ENCODE measurements at regions not wholly inside any gene's neighbourhood (a gene's known extent, or its start where the extent isn't known, plus 50 kb on each side); places are given as distances from the start of the nearest gene placed in this dataset.
"Not testable (repeated sequence)": the region's sequence is repeated elsewhere in the genome, so short reads cannot be mapped to it uniquely, and the experiment has no call there.

- peak overlapping the region; percentile 29 to 35 for H3K27ac Mint-ChIP-seq
- ChIA-PET POLR2A (interaction anchor here in 1 of 2 donors (0.7 kb wide), 1 partner anchor 20 kb away, joined by 3 read pairs; no protein-coding TSS in a partner anchor), CTCF (no interaction called here)
- no peak overlapping the region for H3K4me3 Mint-ChIP-seq
- Histone ChIP-seq H3K27me3 (replicated peaks in 1 of 2; ENCODE audit: control insufficient read depth in 2 of 2, extremely low read depth in 1 of 2, insufficient read depth in 2 of 2, low read length in 1 of 2) (no peaks in the 10 kb centered on the region), H3K4me3 (ENCODE audit: control insufficient read depth in 1 of 2, extremely low read depth in 1 of 2, low read length in 1 of 2) (no peak overlapping the region), H3K4me1 (ENCODE audit: control insufficient read depth in 1 of 2, extremely low read depth in 1 of 2, insufficient read depth in 2 of 2, low read length in 2 of 2) (peaks cover 0 to 10% of the 10 kb centered on the region in 2 experiments), H3K9me3 (no peaks in the 10 kb centered on the region), H3K36me3 (ENCODE audit: control insufficient read depth in 2 of 2, extremely low read depth in 1 of 2, insufficient read depth in 1 of 2, low read length in 1 of 2) (no peaks in the 10 kb centered on the region), H3K27ac (ENCODE audit: low read length) (no peak overlapping the region)
- ATAC-seq (replicated peaks in 1 of 4) (peak; percentile 76 to 94 (median 84)), DNase-seq (peak in 5 of 35 experiments; percentile 2 to 38 (median 8))
- no peaks in the 10 kb centered on the region for H3K36me3 Mint-ChIP-seq
- H3K4me1 Mint-ChIP-seq: peaks cover 11 to 30% (median 14%) of the 10 kb centered on the region in 3 donors
- H3K9me3 Mint-ChIP-seq: no peaks in the 10 kb centered on the region
- no peaks in the 10 kb centered on the region for H3K27me3 Mint-ChIP-seq
- 50% methylated on average over 1 of the region's 3 CpGs for WGBS (ENCODE audit: insufficient coverage)
Observed at GRCh38 chr1:87404296-87404695, 75.6 kb downstream of the LMO4 start.

- no peaks in the 10 kb centered on the region for H3K9me3 Mint-ChIP-seq
- Histone ChIP-seq H3K4me3 (ENCODE audit: control insufficient read depth in 1 of 2, extremely low read depth in 1 of 2, low read length in 1 of 2) (no peak overlapping the region), H3K36me3 (ENCODE audit: control insufficient read depth in 2 of 2, extremely low read depth in 1 of 2, insufficient read depth in 1 of 2, low read length in 1 of 2) (no peaks in the 10 kb centered on the region), H3K9me3 (no peaks in the 10 kb centered on the region), H3K27me3 (replicated peaks in 1 of 2; ENCODE audit: control insufficient read depth in 2 of 2, extremely low read depth in 1 of 2, insufficient read depth in 2 of 2, low read length in 1 of 2) (no peaks in the 10 kb centered on the region), H3K27ac (ENCODE audit: low read length) (no peak overlapping the region), H3K4me1 (ENCODE audit: control insufficient read depth in 1 of 2, extremely low read depth in 1 of 2, insufficient read depth in 2 of 2, low read length in 2 of 2) (peaks cover 0 to 10% of the 10 kb centered on the region in 2 experiments)
- H3K27me3 Mint-ChIP-seq: no peaks in the 10 kb centered on the region
- H3K4me3 Mint-ChIP-seq: no peak overlapping the region
- ChIA-PET CTCF (no interaction called here), POLR2A (no interaction called here)
- ATAC-seq (replicated peaks in 1 of 4) (no peak), DNase-seq (no peak)
- no peak overlapping the region for H3K27ac Mint-ChIP-seq
- 83% methylated on average over 1 of the region's 2 CpGs for WGBS (ENCODE audit: insufficient coverage)
- no peaks in the 10 kb centered on the region for H3K36me3 Mint-ChIP-seq
- peaks cover 11 to 21% (median 12%) of the 10 kb centered on the region in 3 donors for H3K4me1 Mint-ChIP-seq
Observed at GRCh38 chr1:87408665-87409248, 80.1 kb downstream of the LMO4 start.

GRCh38 chr1:87410776-87411480 lies 82.2 kb downstream of the LMO4 start:
- Mint-ChIP-seq H3K4me1 (peaks cover 0 to 3% (median 0%) of the 10 kb centered on the region in 3 donors), H3K27ac (no peak overlapping the region), H3K9me3 (peaks cover 0 to 4% (median 0%) of the 10 kb centered on the region in 3 donors), H3K27me3 (no peaks in the 10 kb centered on the region), H3K36me3 (no peaks in the 10 kb centered on the region), H3K4me3 (no peak overlapping the region)
- Histone ChIP-seq H3K27me3 (replicated peaks in 1 of 2; ENCODE audit: control insufficient read depth in 2 of 2, extremely low read depth in 1 of 2, insufficient read depth in 2 of 2, low read length in 1 of 2) (no peaks in the 10 kb centered on the region), H3K27ac (ENCODE audit: low read length) (no peak overlapping the region), H3K4me1 (ENCODE audit: control insufficient read depth in 1 of 2, extremely low read depth in 1 of 2, insufficient read depth in 2 of 2, low read length in 2 of 2) (no peaks in the 10 kb centered on the region), H3K9me3 (no peaks in the 10 kb centered on the region), H3K4me3 (ENCODE audit: control insufficient read depth in 1 of 2, extremely low read depth in 1 of 2, low read length in 1 of 2) (no peak overlapping the region), H3K36me3 (ENCODE audit: control insufficient read depth in 2 of 2, extremely low read depth in 1 of 2, insufficient read depth in 1 of 2, low read length in 1 of 2) (no peaks in the 10 kb centered on the region)
- ATAC-seq (replicated peaks in 1 of 4): no peak
- ChIA-PET CTCF (no interaction called here), POLR2A (no interaction called here)
- 100% methylated on average over 1 of the region's 3 CpGs for WGBS (ENCODE audit: insufficient coverage)
- no peak for DNase-seq

GRCh38 chr1:87413846-87414245 lies 85.2 kb downstream of the LMO4 start:
- ATAC-seq (replicated peaks in 1 of 4); CTCF ChIA-PET; H3K36me3 Mint-ChIP-seq; DNase-seq; H3K4me1 Mint-ChIP-seq; POLR2A ChIA-PET; H3K9me3 Mint-ChIP-seq; H3K4me3 Mint-ChIP-seq; H3K36me3 ChIP-seq (ENCODE audit: control insufficient read depth in 2 of 2, extremely low read depth in 1 of 2, insufficient read depth in 1 of 2, low read length in 1 of 2); H3K27me3 ChIP-seq (replicated peaks in 1 of 2; ENCODE audit: control insufficient read depth in 2 of 2, extremely low read depth in 1 of 2, insufficient read depth in 2 of 2, low read length in 1 of 2); H3K4me1 ChIP-seq (ENCODE audit: control insufficient read depth in 1 of 2, extremely low read depth in 1 of 2, insufficient read depth in 2 of 2, low read length in 2 of 2); H3K4me3 ChIP-seq (ENCODE audit: control insufficient read depth in 1 of 2, extremely low read depth in 1 of 2, low read length in 1 of 2); H3K27ac Mint-ChIP-seq; H3K9me3 ChIP-seq; H3K27me3 Mint-ChIP-seq; H3K27ac ChIP-seq (ENCODE audit: low read length): not testable (repeated sequence)
- WGBS (ENCODE audit: insufficient coverage): no CpG with 5 or more reads among the region's 2 CpGs

GRCh38 chr1:87418048-87418447 lies 89.4 kb downstream of the LMO4 start:
- Histone ChIP-seq H3K27ac (ENCODE audit: low read length) (no peak overlapping the region), H3K27me3 (replicated peaks in 1 of 2; ENCODE audit: control insufficient read depth in 2 of 2, extremely low read depth in 1 of 2, insufficient read depth in 2 of 2, low read length in 1 of 2) (peaks cover 0 to 2% of the 10 kb centered on the region in 2 experiments), H3K9me3 (no peaks in the 10 kb centered on the region), H3K4me3 (ENCODE audit: control insufficient read depth in 1 of 2, extremely low read depth in 1 of 2, low read length in 1 of 2) (no peak overlapping the region), H3K36me3 (ENCODE audit: control insufficient read depth in 2 of 2, extremely low read depth in 1 of 2, insufficient read depth in 1 of 2, low read length in 1 of 2) (no peaks in the 10 kb centered on the region), H3K4me1 (ENCODE audit: control insufficient read depth in 1 of 2, extremely low read depth in 1 of 2, insufficient read depth in 2 of 2, low read length in 2 of 2) (no peaks in the 10 kb centered on the region)
- ATAC-seq (replicated peaks in 1 of 4) (no peak), DNase-seq (no peak)
- no CpG with 5 or more reads among the region's 3 CpGs for WGBS (ENCODE audit: insufficient coverage)
- H3K27me3 Mint-ChIP-seq: peaks cover 0 to 3% of the 10 kb centered on the region in 2 donors
- H3K27ac Mint-ChIP-seq: no peak overlapping the region
- POLR2A ChIA-PET: no interaction called here
- H3K4me1 Mint-ChIP-seq: no peaks in the 10 kb centered on the region
- peaks cover 0 to 4% (median 4%) of the 10 kb centered on the region in 3 donors for H3K9me3 Mint-ChIP-seq
- no peak overlapping the region for H3K4me3 Mint-ChIP-seq
- H3K36me3 Mint-ChIP-seq: no peaks in the 10 kb centered on the region
- CTCF ChIA-PET: no interaction called here

- Histone ChIP-seq H3K4me3 (ENCODE audit: control insufficient read depth in 1 of 2, extremely low read depth in 1 of 2, low read length in 1 of 2) (no peak overlapping the region), H3K27me3 (replicated peaks in 1 of 2; ENCODE audit: control insufficient read depth in 2 of 2, extremely low read depth in 1 of 2, insufficient read depth in 2 of 2, low read length in 1 of 2) (peaks cover 0 to 2% of the 10 kb centered on the region in 2 experiments), H3K27ac (ENCODE audit: low read length) (no peak overlapping the region), H3K4me1 (ENCODE audit: control insufficient read depth in 1 of 2, extremely low read depth in 1 of 2, insufficient read depth in 2 of 2, low read length in 2 of 2) (no peaks in the 10 kb centered on the region), H3K9me3 (no peaks in the 10 kb centered on the region), H3K36me3 (ENCODE audit: control insufficient read depth in 2 of 2, extremely low read depth in 1 of 2, insufficient read depth in 1 of 2, low read length in 1 of 2) (no peaks in the 10 kb centered on the region)
- CTCF ChIA-PET: no interaction called here
- Mint-ChIP-seq H3K36me3 (no peaks in the 10 kb centered on the region), H3K9me3 (peaks cover 0 to 4% (median 0%) of the 10 kb centered on the region in 3 donors), H3K27ac (no peak overlapping the region), H3K27me3 (peaks cover 0 to 3% of the 10 kb centered on the region in 2 donors), H3K4me1 (no peaks in the 10 kb centered on the region), H3K4me3 (no peak overlapping the region)
- DNase-seq (no peak), ATAC-seq (replicated peaks in 1 of 4) (no peak)
- POLR2A ChIA-PET: no interaction called here
Observed at GRCh38 chr1:87421809-87422208, 93.1 kb downstream of the LMO4 start.
